ENCODE measurements at regions not wholly inside any gene's neighbourhood (a gene's known extent, or its start where the extent isn't known, plus 50 kb on each side); places are given as distances from the start of the nearest gene placed in this dataset.

- intact Hi-C loops (cut with micrococcal nuclease): no loop called here
- BruUV-seq (replicated peaks): no TSS peak
- no peak overlapping the region for H3K4me3 Mint-ChIP-seq (ENCODE audit: unreplicated experiment)
- H3K4me1 Mint-ChIP-seq (ENCODE audit: insufficient read depth, unreplicated experiment): peaks cover 38% of the 10 kb centered on the region
- H3K27me3 Mint-ChIP-seq (ENCODE audit: insufficient read depth, unreplicated experiment): no peaks in the 10 kb centered on the region
- no peaks in the 10 kb centered on the region for H3K36me3 Mint-ChIP-seq (ENCODE audit: insufficient read depth, unreplicated experiment)
- H3K9me3 Mint-ChIP-seq (ENCODE audit: unreplicated experiment): peaks cover 7% of the 10 kb centered on the region
- DNase-seq (ENCODE audit: unreplicated experiment): peak; percentile 38
- no peak for TF ChIP-seq CTCF (IDR thresholded peaks at IDR 0.05; ENCODE audit: unreplicated experiment)
- POLR2A ChIA-PET: interaction anchor here (1.2 to 1.4 kb wide), 2 partner anchors 15 to 63 kb away, joined by 3 read pairs; no protein-coding TSS in a partner anchor
- no peak overlapping the region for H3K27ac Mint-ChIP-seq (ENCODE audit: low read depth, unreplicated experiment)
- CTCF ChIA-PET: interaction anchor here (0.6 to 1.4 kb wide), 4 partner anchors 9 to 109 kb away, joined by 3 to 5 read pairs (median 3); no protein-coding TSS in a partner anchor
These were observed 194.4 kb downstream of the GIPC2 start for GRCh38 chr1:78240191-78240590.

GRCh38 chr1:78240755-78241154 lies 195.0 kb downstream of the GIPC2 start:
- Mint-ChIP-seq H3K27me3 (ENCODE audit: insufficient read depth, unreplicated experiment) (no peaks in the 10 kb centered on the region), H3K4me1 (ENCODE audit: insufficient read depth, unreplicated experiment) (peaks cover 34% of the 10 kb centered on the region), H3K9me3 (ENCODE audit: unreplicated experiment) (peaks cover 2% of the 10 kb centered on the region), H3K36me3 (ENCODE audit: insufficient read depth, unreplicated experiment) (no peaks in the 10 kb centered on the region), H3K27ac (ENCODE audit: low read depth, unreplicated experiment) (no peak overlapping the region), H3K4me3 (ENCODE audit: unreplicated experiment) (no peak overlapping the region)
- BruUV-seq (replicated peaks): no TSS peak
- no peak for TF ChIP-seq CTCF (IDR thresholded peaks at IDR 0.05; ENCODE audit: unreplicated experiment)
- no peak for DNase-seq (ENCODE audit: unreplicated experiment)
- CTCF ChIA-PET: interaction anchor here (0.6 to 1.4 kb wide), 3 partner anchors 25 to 93 kb away, joined by 3 read pairs; no protein-coding TSS in a partner anchor
- intact Hi-C loops (cut with micrococcal nuclease): no loop called here
- POLR2A ChIA-PET: interaction anchor here (0.7 to 1.4 kb wide), 3 partner anchors 16 to 357 kb away, joined by 3 to 4 read pairs (median 3); no protein-coding TSS in a partner anchor

GRCh38 chr1:78247079-78247478 lies 201.3 kb downstream of the GIPC2 start:
- DNase-seq (ENCODE audit: unreplicated experiment): no peak
- BruUV-seq (replicated peaks): no TSS peak
- no peak for TF ChIP-seq CTCF (IDR thresholded peaks at IDR 0.05; ENCODE audit: unreplicated experiment)
- Mint-ChIP-seq H3K27ac (ENCODE audit: low read depth, unreplicated experiment) (no peak overlapping the region), H3K4me3 (ENCODE audit: unreplicated experiment) (no peak overlapping the region), H3K4me1 (ENCODE audit: insufficient read depth, unreplicated experiment) (peaks cover 10% of the 10 kb centered on the region), H3K9me3 (ENCODE audit: unreplicated experiment) (no peaks in the 10 kb centered on the region), H3K27me3 (ENCODE audit: insufficient read depth, unreplicated experiment) (no peaks in the 10 kb centered on the region), H3K36me3 (ENCODE audit: insufficient read depth, unreplicated experiment) (peaks cover 15% of the 10 kb centered on the region)
- ChIA-PET POLR2A (interaction anchor here (0.7 kb wide), 1 partner anchor 328 kb away, joined by 3 read pairs; no protein-coding TSS in a partner anchor), CTCF (interaction anchor here (0.6 to 0.7 kb wide), 2 partner anchors 10 to 37 kb away, joined by 3 read pairs; no protein-coding TSS in a partner anchor)
- intact Hi-C loops (cut with micrococcal nuclease): no loop called here

GRCh38 chr1:78250201-78250600 lies 204.4 kb downstream of the GIPC2 start:
- CTCF ChIA-PET: no interaction called here
- Mint-ChIP-seq H3K4me3 (ENCODE audit: unreplicated experiment) (no peak overlapping the region), H3K4me1 (ENCODE audit: insufficient read depth, unreplicated experiment) (peaks cover 28% of the 10 kb centered on the region), H3K36me3 (ENCODE audit: insufficient read depth, unreplicated experiment) (peaks cover 44% of the 10 kb centered on the region), H3K27me3 (ENCODE audit: insufficient read depth, unreplicated experiment) (no peaks in the 10 kb centered on the region), H3K9me3 (ENCODE audit: unreplicated experiment) (no peaks in the 10 kb centered on the region), H3K27ac (ENCODE audit: low read depth, unreplicated experiment) (no peak overlapping the region)
- intact Hi-C loops (cut with micrococcal nuclease): no loop called here
- POLR2A ChIA-PET: interaction anchor here (0.7 kb wide), 1 partner anchor 10 kb away, joined by 3 read pairs; no protein-coding TSS in a partner anchor
- no peak for TF ChIP-seq CTCF (IDR thresholded peaks at IDR 0.05; ENCODE audit: unreplicated experiment)
- DNase-seq (ENCODE audit: unreplicated experiment): peak; percentile 54
- no TSS peak for BruUV-seq (replicated peaks)
